ENCODE measurements at regions not wholly inside any gene's neighbourhood (a gene's known extent, or its start where the extent isn't known, plus 50 kb on each side); places are given as distances from the start of the nearest gene placed in this dataset.

- Histone ChIP-seq H3K27ac (no peak overlapping the region), H3K36me3 (no peaks in the 10 kb centered on the region), H3K4me3 (no peak overlapping the region), H3K4me1 (peaks cover 0 to 13% (median 0%) of the 10 kb centered on the region in 9 donors), H3K27me3 (no peaks in the 10 kb centered on the region), H3K9me3 (no peaks in the 10 kb centered on the region)
- TF ChIP-seq CTCF (IDR thresholded peaks at IDR 0.05), result no peak
- intact Hi-C loops (cut with DNase I), result no loop called here
- no peak for ATAC-seq
- no peak for DNase-seq
- WGBS, 2 donors, result 81 to 86% methylated on average over 5 of the region's 5 CpGs
Observed at GRCh38 chr3:189393598-189393997, 221.8 kb downstream of the TPRG1 start.

GRCh38 chr3:189394599-189395121 is 222.9 kb downstream of the TPRG1 start:
- intact Hi-C loops (cut with DNase I), result no loop called here
- ATAC-seq, result no peak

GRCh38 chr3:189395825-189396224 is 224.1 kb downstream of the TPRG1 start:
- DNase-seq, result no peak
- no peaks in the 10 kb centered on the region for H3K27me3 ChIP-seq
- H3K27ac ChIP-seq, result no peak overlapping the region
- no peak for ATAC-seq
- intact Hi-C loops (cut with DNase I), result no loop called here
- TF ChIP-seq CTCF (IDR thresholded peaks at IDR 0.05), result no peak
- no peaks in the 10 kb centered on the region for H3K9me3 ChIP-seq
- peaks cover 0 to 11% (median 0%) of the 10 kb centered on the region in 9 donors for H3K4me1 ChIP-seq
- 86 to 91% methylated on average over 3 of the region's 3 CpGs for WGBS, 2 donors
- H3K36me3 ChIP-seq, result no peaks in the 10 kb centered on the region
- no peak overlapping the region for H3K4me3 ChIP-seq

More at GRCh38 chr3:189394599-189395121, 222.9 kb downstream of the TPRG1 start:
- 80 to 84% methylated on average over 7 of the region's 7 CpGs for WGBS, 2 donors
- no peak overlapping the region for H3K27ac ChIP-seq
- no peaks in the 10 kb centered on the region for H3K9me3 ChIP-seq
- TF ChIP-seq CTCF (IDR thresholded peaks at IDR 0.05), result no peak
- H3K27me3 ChIP-seq, result no peaks in the 10 kb centered on the region
- H3K4me3 ChIP-seq, result no peak overlapping the region
- H3K4me1 ChIP-seq, result peaks cover 0 to 11% (median 0%) of the 10 kb centered on the region in 9 donors
- no peak for DNase-seq
- no peaks in the 10 kb centered on the region for H3K36me3 ChIP-seq

GRCh38 chr3:189398656-189399055 is 226.9 kb downstream of the TPRG1 start:
- ATAC-seq, result no peak
- H3K9me3 ChIP-seq, result no peaks in the 10 kb centered on the region
- no peak for TF ChIP-seq CTCF (IDR thresholded peaks at IDR 0.05)

More at GRCh38 chr3:189398656-189399055, 226.9 kb downstream of the TPRG1 start:
- Histone ChIP-seq H3K4me3 (no peak overlapping the region), H3K27ac (no peak overlapping the region), H3K4me1 (peaks cover 0 to 7% (median 0%) of the 10 kb centered on the region in 9 donors), H3K36me3 (no peaks in the 10 kb centered on the region), H3K27me3 (no peaks in the 10 kb centered on the region)
- 87 to 90% methylated on average over 2 of the region's 2 CpGs for WGBS, 2 donors
- no peak for DNase-seq
- intact Hi-C loops (cut with DNase I), result no loop called here
